Activated CD4-positive, alpha-beta T cell treated with anti-CD3 and anti-CD28 coated beads, Interleukin-2, Interleukin-6, amounts not matched to agents 100 ng/mL and 50 ng/mL, durations not matched to agents 16 hours and 8 hours (primary cell): ENCODE measurements at regions not wholly inside any gene's neighbourhood (a gene's known extent, or its start where the extent isn't known, plus 50 kb on each side); places are given as distances from the start of the nearest gene placed in this dataset.
"Not testable (repeated sequence)": the region's sequence is repeated elsewhere in the genome, so short reads cannot be mapped to it uniquely, and the experiment has no call there.

Experiments used
- DNase-seq: peaks from one replicate; pipeline ENCODE4 v3.0.0-alpha.2; 2020

- no peak for DNase-seq
These were observed 373.7 kb downstream of the HACE1 start for GRCh38 chr6:104486035-104486434.

- no peak for DNase-seq
These were observed 375.1 kb downstream of the HACE1 start for GRCh38 chr6:104484626-104485025.

GRCh38 chr6:104484191-104484590 lies 375.5 kb downstream of the HACE1 start:
- DNase-seq = no peak

DNA sequence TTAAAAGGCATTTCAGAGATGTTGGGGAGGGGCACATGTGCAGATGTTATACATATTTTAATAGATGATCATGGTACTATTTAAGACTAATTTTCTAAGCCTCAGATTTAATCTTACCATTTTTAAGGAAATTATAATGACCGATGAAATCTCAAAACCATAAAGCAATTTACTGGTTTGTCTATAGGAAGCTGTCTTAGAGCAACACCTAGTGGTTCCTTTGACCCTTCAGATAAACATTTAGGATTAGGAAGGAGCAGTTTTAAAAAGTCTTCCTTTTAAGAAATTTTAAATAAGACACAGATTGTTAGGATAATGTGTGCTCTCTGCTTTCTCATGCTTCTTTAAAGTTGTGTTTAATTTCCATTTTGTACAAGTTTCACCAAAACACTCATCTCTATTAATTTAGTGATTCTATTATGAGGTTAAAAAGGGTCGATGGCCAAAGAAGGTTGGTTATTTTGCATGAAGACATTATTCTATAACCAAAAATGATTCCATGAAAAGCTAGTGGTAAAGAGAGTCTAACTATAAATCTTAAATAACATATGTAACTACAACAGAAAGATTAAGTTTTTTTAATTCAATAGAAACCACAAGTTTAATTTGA lies 376.4 kb downstream of the HACE1 start:
- no peak for DNase-seq

- no peak for DNase-seq
These were observed 382.1 kb downstream of the HACE1 start for GRCh38 chr6:104477569-104477968.

DNA sequence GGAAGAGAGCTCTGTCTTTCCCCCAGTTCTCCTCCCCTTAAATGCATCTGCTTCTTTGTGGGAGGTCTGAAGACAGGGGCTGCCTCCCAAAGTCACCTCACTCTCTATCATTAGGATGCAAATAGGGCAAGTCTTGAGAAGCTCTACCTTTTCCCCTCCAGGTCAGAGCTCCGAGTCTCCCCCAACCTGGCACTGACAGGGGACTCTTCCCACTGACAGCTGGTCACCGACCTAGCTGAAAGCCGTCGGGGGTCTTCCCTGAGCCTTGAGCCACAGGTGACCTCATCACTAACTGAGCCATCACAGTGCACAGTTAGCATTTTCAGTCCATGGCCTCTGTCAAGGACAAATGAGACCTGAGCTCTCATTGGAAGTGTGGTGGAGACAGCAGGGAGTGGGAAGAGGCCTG lies 386.7 kb downstream of the HACE1 start:
- no peak for DNase-seq

DNA sequence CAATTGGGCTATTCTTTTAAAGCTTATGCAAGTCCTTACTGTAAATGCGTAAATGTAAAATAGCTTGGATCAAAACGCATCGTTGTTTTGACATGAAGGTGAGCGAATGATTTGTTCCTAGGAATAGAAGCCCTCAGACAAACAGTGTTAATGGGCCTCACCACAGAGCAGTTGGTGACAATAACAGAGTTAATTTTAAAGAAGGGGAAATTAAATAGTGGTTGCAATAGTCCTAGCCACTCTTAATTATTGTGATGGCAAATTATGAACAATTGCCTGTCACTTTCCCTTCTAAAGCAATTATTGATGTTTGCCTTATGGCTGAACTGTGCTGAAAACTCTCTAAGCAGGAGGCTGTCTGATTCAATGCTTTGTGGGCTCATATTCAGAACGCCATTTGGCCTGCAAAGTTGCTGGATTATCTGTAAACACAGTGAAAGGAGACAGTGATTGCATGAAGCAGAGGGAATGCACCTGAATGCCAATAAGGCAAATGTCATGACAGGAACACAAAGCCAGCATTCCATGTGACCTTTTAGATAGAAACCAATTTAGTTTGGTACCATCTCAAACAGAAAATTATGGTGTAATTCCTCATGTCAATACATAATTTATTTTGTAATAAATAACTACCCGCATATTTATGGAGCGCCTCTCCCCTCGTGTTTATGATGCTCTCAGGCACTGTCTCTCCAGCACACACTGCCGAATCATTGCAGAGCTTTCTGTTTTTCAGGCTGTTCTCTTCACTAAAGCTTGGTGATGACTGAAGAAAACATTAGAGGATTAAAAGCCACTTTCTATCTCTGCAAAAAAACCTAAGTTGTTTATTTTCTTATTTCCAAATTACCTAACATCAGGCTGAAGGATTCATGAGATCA lies 387.5 kb downstream of the HACE1 start:
- DNase-seq = no peak

DNA sequence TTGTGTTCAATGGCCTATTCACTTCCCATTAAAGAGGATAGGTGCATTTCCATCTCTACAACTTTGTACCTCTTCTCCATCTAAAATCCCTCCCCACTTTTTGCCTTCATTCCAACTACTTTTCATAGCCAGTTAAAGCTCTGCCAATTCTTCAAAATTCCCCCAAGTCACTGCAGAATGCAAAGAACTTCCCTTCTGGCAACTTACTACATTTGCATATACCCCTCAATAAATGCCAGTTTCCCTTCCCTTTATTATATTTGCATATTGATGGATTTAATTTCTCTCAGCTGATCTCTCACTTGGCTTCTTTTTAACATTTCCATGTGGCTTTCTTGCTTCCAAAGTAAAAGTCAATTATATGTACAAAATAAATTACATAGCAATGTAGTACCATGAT lies 393.4 kb downstream of the HACE1 start:
- no peak for DNase-seq

- DNase-seq = no peak
These were observed 396.7 kb downstream of the HACE1 start for GRCh38 chr6:104462811-104463599.

DNA sequence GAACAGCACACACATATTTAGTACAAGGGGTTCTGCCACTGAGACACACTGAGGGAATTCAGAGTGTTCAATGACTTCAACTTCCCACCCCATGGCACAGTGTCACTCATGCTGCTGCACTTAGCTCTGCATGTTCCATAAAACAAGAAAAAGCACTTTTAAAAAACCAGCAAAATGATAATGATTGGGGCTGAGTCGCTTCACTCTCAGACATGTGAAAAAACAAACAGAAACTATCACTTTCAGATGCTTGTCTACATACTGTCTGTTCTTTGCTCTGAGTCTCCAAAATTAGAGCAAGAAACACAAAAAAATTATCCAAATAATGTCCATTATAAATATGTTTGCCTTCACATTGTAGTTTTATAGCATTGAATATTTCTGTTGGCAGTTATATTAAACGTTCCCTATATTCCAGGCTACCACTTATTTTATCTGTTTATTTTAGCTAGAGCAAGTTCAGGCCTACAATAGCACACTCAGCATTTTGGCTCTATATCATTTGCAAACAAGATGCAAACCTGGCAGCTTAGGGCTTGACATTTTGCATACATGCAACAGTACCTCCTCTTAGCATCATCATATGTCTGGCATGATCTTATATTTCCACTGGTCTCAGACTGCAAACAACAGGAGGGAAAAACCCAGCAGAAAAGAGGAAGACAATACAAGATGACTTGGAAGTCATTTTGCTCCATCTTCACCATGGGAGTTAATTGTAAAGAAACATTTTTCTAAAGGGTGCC lies 398.8 kb downstream of the HACE1 start:
- no peak for DNase-seq

DNA sequence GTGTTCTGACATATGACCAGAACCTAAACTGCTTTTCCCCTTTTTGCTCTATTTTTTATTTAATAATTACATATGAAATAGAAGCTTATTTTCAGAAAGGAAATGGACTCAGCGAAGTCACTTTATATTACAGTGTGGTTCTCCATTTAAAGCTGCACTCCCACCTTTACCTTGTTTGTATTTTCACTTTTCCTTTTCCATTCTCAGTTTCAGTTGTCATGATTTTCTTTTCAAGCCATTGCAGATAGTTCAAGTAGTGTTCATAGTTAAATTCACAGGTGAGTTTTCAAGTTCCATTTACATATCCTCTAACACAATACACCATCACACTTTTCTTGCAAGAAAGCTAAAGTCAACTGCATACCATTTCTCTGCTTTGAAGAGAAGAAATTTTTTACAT lies 400.2 kb downstream of the HACE1 start:
- no peak for DNase-seq

- no peak for DNase-seq
These were observed 409.8 kb downstream of the HACE1 start for GRCh38 chr6:104449918-104450317.

- DNase-seq = not testable (repeated sequence)
These were observed 413.3 kb downstream of the HACE1 start for GRCh38 chr6:104446101-104447080.

DNA sequence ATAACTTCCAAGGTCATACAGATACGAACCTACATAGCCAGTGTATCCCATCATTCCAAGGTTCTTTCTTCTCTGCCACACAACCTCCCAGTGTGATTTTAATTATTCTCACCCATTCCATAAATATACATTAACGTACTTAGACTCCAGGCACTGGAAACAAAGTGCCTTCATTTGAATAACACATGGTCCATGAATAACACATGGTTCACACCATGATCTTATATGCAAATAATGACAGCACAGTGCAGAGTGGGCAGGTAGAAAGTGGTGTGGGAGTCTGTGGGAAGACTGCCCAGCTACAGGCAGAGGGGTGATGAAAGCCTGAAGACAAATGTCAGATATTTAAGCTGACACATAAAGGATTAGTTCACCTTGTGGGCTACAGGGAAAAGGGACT lies 425.2 kb downstream of the HACE1 start:
- no peak for DNase-seq

DNA sequence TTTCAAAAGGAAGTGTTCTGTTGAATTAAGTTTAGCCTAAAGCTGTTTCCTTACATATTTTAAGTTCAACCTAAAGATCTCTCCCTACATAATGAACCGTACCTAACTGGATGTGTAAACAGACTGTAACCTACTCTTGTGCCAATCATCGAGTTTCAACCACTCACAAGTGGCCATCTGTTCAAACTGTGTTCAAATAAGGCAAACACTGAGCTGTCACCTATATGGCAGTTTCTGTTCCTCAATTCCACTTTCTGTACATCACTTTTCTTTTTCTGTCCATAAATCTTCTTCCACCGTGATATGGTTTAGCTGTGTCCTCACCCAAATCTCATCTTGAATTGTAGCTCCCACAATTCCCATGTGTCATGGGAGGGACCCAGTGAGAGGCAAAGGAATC lies 428.6 kb downstream of the HACE1 start:
- DNase-seq = no peak

DNA sequence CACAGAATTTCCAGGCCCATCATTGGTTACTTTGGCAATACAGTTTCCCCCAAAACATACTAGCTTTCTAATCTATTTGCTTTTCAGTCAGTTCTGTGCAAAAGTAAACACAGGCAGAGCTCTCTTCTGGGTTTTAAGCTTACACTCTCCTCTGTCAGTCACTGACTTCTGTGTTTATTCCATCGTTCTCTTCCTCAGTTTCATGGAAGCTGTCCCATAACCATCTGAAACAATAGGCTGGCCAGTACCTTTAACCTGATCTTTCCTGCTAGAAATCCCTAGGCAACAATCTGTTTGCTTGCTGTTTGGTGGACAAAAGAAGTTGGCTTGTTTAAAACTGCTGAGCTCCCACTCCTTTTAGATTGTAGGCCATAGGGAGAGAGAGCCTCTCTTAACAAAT lies 431.5 kb downstream of the HACE1 start:
- DNase-seq = no peak

DNA sequence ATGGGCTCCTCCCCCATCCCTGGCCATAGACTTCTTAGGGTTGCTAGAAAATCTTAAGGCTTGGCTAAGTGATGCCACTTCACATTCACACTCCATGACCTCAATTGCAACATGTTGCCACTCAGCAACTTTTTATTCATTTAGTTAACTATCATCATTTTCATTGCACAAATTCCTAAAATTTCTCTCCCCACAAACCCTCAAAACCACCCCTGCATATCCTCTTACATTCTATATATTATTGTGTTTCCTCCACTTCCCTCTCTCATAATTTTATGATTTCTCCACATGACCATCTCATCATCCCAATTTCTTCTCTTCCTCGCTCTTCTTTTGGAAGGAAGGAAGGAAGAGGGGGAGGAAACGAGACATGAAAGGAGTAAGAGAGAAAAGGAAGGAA lies 436.0 kb downstream of the HACE1 start:
- no peak for DNase-seq

GRCh38 chr6:104421650-104422049 lies 438.1 kb downstream of the HACE1 start:
- no peak for DNase-seq

GRCh38 chr6:104418839-104419238 lies 440.9 kb downstream of the HACE1 start:
- DNase-seq = no peak

- DNase-seq = peak; percentile 2
These were observed 441.6 kb downstream of the HACE1 start for GRCh38 chr6:104418125-104418524.

- no peak for DNase-seq
These were observed 445.0 kb downstream of the HACE1 start for GRCh38 chr6:104414723-104415122.

- no peak for DNase-seq
These were observed 446.0 kb downstream of the HACE1 start for GRCh38 chr6:104413767-104414166.
